Naive thymus-derived CD8-positive, alpha-beta T cell (primary cell): ENCODE measurements at regions not wholly inside any gene's neighbourhood (a gene's known extent, or its start where the extent isn't known, plus 50 kb on each side); places are given as distances from the start of the nearest gene placed in this dataset.
"Not testable (repeated sequence)": the region's sequence is repeated elsewhere in the genome, so short reads cannot be mapped to it uniquely, and the experiment has no call there.

Experiments used
- ATAC-seq, 2 donors: fragments of 150-1000 bp; cut with Tn5 transposase in 1 of 2; sonication (Bioruptor Pico), chemical (Tn5 transposase) in 1 of 2; 1 replicate in 1 of 2; 2 replicates in 1 of 2; pipeline ENCODE4 v1.10.0; 2021; ENCODE audit warnings: mild to moderate bottlenecking in 2 of 2, moderate library complexity in 2 of 2
- POLR2A ChIA-PET: fragments of 350-600 bp; sonication (Branson Sonifier 250); formaldehyde crosslinking; loops from one replicate; lab custom pipeline; 2021; ENCODE audit warnings: antibody characterized with exemption; lab: Charles Lee
- DNase-seq, 10 donors: peaks; one replicate each; pipeline versions ENCODE4 v3.0.0 to v3.0.0-alpha.2; 2020 to 2022
- H3K27ac Mint-ChIP-seq, 10 donors: one replicate each; pipeline ENCODE4 v1.8.0; 2020 to 2022; ENCODE audit warnings: mild to moderate bottlenecking in 10 of 10, mixed read lengths in 10 of 10, moderate library complexity in 4 of 10, inconsistent platforms in 1 of 10
- H3K27me3 Mint-ChIP-seq, 5 donors: one replicate each; pipeline ENCODE4 v1.8.0; 2021 to 2022; ENCODE audit warnings: mixed read lengths in 5 of 5
- H3K36me3 Mint-ChIP-seq, 3 donors: one replicate each; pipeline ENCODE4 v1.8.0; 2020 to 2022; ENCODE audit warnings: mixed read lengths in 3 of 3, mild to moderate bottlenecking in 2 of 3, inconsistent platforms in 1 of 3
- H3K4me1 Mint-ChIP-seq, 4 donors: one replicate each; pipeline ENCODE4 v1.8.0; 2021 to 2022; ENCODE audit warnings: mixed read lengths in 4 of 4
- H3K4me3 Mint-ChIP-seq, 10 donors: one replicate each; pipeline ENCODE4 v1.8.0; 2020 to 2022; ENCODE audit warnings: mild to moderate bottlenecking in 10 of 10, mixed read lengths in 10 of 10, moderate library complexity in 6 of 10, inconsistent platforms in 1 of 10
- H3K9me3 Mint-ChIP-seq, 9 donors: one replicate each; pipeline ENCODE4 v1.8.0; 2020 to 2022; ENCODE audit warnings: mixed read lengths in 9 of 9, mild to moderate bottlenecking in 3 of 9, inconsistent platforms in 1 of 9, moderate library complexity in 1 of 9

DNA sequence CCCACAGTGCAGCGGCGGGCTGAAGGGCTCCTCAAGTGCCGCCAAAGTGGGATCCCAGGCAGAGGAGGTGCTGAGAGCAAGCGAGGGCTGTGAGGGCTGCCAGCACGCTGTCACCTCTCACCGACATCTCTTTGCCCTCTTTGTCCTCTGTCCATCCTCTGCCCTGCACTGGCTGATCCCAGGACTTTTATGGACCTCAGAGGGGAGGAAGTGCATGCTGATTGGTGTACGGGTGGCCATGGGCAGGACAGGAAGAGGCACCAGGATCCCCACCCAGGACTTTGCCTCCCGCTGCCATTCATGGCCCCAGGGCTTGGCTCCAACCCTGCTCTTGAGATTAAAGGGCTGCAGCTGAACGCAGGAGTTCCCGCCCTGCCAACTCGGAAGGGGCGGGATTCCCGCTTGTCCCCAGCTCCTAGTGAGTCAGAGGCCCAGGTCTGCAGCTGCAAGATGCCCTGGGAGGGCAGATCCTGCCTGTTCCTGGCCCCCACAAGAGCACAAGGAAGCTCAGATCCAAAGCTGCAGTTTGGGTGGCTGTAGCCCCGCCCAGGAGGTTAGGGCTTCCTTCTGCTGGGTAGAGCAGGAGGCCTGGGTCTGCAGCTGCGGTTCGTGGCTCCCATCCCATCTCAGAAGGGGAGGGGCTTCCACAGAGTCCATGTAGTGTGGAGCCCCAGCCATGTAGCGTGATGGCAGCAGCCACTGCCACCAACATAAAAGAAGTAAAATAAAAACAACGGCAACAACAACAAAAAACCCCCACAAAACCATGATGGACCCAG is 1716.7 kb downstream of the SLITRK1 start:
- no peaks in the 10 kb centered on the region for H3K4me1 Mint-ChIP-seq
- DNase-seq (peak in 2 of 10 donors; percentile 1 to 54), ATAC-seq (no peak)
- no peak overlapping the region for H3K4me3 Mint-ChIP-seq
- no peaks in the 10 kb centered on the region for H3K27me3 Mint-ChIP-seq
- H3K36me3 Mint-ChIP-seq: peaks cover 0 to 11% (median 0%) of the 10 kb centered on the region in 3 donors
- H3K9me3 Mint-ChIP-seq: peaks cover 7 to 48% (median 18%) of the 10 kb centered on the region in 9 donors
- POLR2A ChIA-PET: no interaction called here
- no peak overlapping the region for H3K27ac Mint-ChIP-seq

DNA sequence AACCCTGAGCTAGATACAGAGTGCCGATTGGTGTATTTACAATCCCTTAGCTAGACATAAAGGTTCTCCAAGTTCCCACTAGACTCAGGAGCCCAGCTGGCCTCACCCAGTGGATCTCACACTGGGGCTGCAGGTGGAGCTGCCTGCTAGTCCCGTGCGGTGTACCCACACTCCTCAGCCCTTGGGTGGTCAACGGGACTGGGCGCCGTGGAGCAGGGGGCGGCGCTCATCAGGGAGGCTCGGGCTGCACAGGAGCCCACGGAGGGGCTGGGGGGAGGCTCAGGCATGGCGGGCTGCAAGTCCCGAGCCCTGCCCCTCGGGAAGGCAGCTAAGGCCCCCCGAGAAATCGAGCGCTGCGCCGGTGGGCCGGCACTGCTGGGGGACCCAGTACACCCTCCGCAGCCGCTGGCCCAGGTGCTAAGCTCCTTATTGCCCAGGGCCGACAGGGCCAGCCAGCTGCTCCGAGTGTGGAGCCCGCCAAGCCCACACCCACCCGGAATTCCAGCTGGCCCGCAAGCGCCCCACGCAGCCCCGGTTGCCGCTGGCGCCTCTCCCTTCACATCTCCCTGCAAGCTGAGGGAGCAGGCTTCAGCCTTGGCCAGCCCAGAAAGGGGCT is 1717.4 kb downstream of the SLITRK1 start:
- peak in 2 of 10 donors; percentile 2 to 59 for DNase-seq

DNA sequence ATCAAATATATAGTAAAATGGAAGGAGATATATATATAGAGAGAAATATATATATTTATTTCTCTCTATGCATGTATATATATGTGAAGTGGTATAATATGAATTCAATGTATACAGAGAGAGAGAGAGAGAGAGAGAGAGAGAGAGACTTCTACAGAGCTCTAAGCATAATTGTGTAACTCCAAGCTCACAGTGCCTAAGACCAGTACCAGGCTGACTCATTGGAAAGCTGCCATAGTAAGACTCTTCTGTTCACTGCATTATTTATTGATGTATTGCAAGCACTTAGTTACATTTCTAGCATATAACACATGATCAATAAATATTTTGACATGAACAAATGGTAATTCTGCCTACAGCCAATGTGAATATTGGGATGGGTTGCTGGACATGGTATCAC is 1734.7 kb downstream of the SLITRK1 start:
- H3K36me3 Mint-ChIP-seq: no peaks in the 10 kb centered on the region
- POLR2A ChIA-PET: no interaction called here
- H3K27ac Mint-ChIP-seq: no peak overlapping the region
- H3K4me3 Mint-ChIP-seq: no peak overlapping the region
- DNase-seq: no peak
- H3K4me1 Mint-ChIP-seq: no peaks in the 10 kb centered on the region
- H3K27me3 Mint-ChIP-seq: no peaks in the 10 kb centered on the region
- H3K9me3 Mint-ChIP-seq: peaks cover 0 to 17% (median 5%) of the 10 kb centered on the region in 9 donors
- ATAC-seq: no peak

More for the DNA sequence above, 1717.4 kb downstream of the SLITRK1 start:
- H3K4me3 Mint-ChIP-seq, H3K27me3 Mint-ChIP-seq, H3K4me1 Mint-ChIP-seq, ATAC-seq, H3K27ac Mint-ChIP-seq, POLR2A ChIA-PET: not testable (repeated sequence)
- Mint-ChIP-seq H3K36me3 (peaks cover 0 to 11% (median 0%) of the 10 kb centered on the region in 3 donors), H3K9me3 (peaks cover 7 to 42% (median 14%) of the 10 kb centered on the region in 9 donors)

DNA sequence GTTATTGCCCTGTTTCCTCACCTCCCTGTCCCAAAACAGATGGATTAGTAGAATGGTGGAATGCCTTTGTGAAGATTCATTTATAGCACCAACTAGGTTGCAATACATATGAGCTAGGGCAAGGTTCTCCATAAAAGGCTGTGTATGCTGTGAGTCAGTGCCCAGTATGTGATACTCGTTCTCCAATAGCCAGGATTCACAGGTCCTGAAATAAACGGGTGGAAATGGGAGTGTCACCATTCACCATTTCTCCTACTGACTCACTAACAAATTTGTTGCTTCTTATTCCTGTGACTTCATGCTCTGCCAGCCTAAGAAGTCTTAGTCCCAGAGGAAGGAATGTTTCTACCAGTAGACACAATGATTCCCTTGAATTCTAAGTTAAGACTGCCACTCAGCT is 1745.4 kb downstream of the SLITRK1 start:
- no peaks in the 10 kb centered on the region for H3K36me3 Mint-ChIP-seq
- POLR2A ChIA-PET: no interaction called here
- ATAC-seq: no peak
- DNase-seq: no peak
- H3K4me1 Mint-ChIP-seq: no peaks in the 10 kb centered on the region
- H3K9me3 Mint-ChIP-seq: peaks cover 0 to 29% (median 7%) of the 10 kb centered on the region in 9 donors
- H3K4me3 Mint-ChIP-seq: no peak overlapping the region
- H3K27ac Mint-ChIP-seq: no peak overlapping the region
- H3K27me3 Mint-ChIP-seq: no peaks in the 10 kb centered on the region

DNA sequence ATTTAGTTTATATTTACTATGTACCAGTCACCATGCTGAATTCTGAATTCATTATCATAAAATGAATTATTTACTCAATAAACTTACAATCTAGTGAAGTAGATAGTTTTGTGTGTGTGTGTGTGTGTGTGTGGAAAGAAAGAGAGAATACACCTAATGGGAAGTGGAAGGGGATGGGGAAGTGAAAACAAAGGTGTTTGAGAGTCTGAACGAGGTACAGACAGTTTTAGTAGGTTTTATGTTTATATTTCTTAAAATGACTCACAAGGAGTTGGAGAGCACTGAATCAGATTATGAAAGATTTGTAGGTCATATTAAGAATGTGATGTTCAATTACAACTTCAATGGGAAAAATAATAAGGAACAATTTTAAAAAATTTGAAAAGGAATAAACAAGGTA is 1753.0 kb downstream of the SLITRK1 start:
- POLR2A ChIA-PET: no interaction called here
- Mint-ChIP-seq H3K9me3 (peaks cover 0 to 15% (median 6%) of the 10 kb centered on the region in 9 donors), H3K27me3 (no peaks in the 10 kb centered on the region), H3K4me3 (no peak overlapping the region), H3K36me3 (no peaks in the 10 kb centered on the region), H3K27ac (no peak overlapping the region), H3K4me1 (no peaks in the 10 kb centered on the region)
- DNase-seq: no peak
- no peak for ATAC-seq

DNA sequence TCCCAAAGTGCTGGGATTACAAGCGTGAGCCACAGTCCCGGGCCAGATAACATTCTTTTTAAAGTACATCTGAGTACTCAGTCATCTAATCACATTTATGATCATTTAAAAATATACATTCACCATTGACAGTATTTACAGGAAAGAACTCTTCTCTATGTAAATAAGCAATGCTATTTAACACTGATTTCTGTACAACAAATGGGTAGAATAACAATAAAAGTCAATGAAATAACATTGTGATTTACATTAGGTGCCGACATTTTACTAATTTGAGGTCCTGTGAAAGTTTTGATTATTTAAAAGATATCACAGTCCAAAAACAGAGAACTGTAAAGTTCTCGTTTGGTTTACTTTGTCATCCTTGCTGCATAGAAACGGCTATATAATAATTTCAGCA is 1763.7 kb downstream of the SLITRK1 start:
- POLR2A ChIA-PET: no interaction called here
- H3K4me3 Mint-ChIP-seq: no peak overlapping the region
- no peaks in the 10 kb centered on the region for H3K4me1 Mint-ChIP-seq
- no peaks in the 10 kb centered on the region for H3K36me3 Mint-ChIP-seq
- peaks cover 0 to 21% (median 9%) of the 10 kb centered on the region in 9 donors for H3K9me3 Mint-ChIP-seq
- ATAC-seq: no peak
- no peak for DNase-seq
- H3K27me3 Mint-ChIP-seq: no peaks in the 10 kb centered on the region
- H3K27ac Mint-ChIP-seq: no peak overlapping the region

DNA sequence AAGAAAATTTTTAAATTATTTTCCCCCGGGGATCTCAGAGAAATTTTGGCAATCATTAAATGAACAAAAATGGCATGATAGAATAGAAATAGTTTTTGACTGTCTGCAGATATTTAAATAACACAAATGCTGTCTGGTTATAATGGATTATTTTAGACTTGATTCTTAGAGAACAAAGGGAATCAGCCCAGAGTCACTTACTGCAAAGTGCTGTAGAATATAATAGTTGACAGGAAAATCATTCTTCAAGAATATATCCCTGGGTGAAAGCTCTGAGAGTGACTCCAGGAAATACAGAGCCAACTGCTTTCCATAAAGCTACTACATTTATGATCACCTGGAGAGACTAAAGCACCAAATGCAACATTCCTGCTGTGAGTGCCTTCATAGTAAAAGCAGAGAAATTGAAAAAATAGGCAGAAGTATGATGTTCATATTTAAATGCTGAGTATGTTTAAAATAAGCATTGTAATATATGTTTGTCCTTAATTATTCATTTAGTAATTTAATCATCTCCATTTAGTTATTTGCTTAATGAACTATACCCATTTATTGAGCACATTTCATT is 1765.8 kb downstream of the SLITRK1 start:
- H3K27ac Mint-ChIP-seq: no peak overlapping the region
- H3K4me3 Mint-ChIP-seq: no peak overlapping the region
- POLR2A ChIA-PET: no interaction called here
- peaks cover 0 to 28% (median 3%) of the 10 kb centered on the region in 9 donors for H3K9me3 Mint-ChIP-seq
- H3K27me3 Mint-ChIP-seq: no peaks in the 10 kb centered on the region
- no peaks in the 10 kb centered on the region for H3K4me1 Mint-ChIP-seq
- DNase-seq: no peak
- ATAC-seq: no peak
- no peaks in the 10 kb centered on the region for H3K36me3 Mint-ChIP-seq

DNA sequence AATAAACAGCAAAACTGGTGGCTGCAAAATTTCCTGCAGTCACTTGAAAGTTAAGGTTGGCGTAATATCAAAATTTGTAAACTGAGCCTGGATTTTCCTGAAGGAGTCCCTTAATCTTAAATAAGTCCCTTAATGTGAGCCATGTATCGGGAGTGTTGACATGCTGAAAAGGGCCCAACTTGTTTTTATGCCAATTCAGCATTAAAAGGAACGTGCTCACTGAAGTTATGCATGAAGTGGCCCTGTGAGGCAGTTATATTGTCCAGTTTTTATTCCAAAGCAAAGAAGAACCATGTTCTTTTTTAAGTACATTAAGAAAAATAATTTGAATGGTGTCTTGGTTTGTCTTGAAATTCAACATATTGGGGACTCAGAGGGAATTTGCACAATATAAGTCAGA is 1766.9 kb downstream of the SLITRK1 start:
- H3K4me3 Mint-ChIP-seq: no peak overlapping the region
- H3K27me3 Mint-ChIP-seq: no peaks in the 10 kb centered on the region
- peaks cover 2 to 34% (median 10%) of the 10 kb centered on the region in 9 donors for H3K9me3 Mint-ChIP-seq
- no peak for ATAC-seq
- DNase-seq: no peak
- H3K36me3 Mint-ChIP-seq: no peaks in the 10 kb centered on the region
- no peaks in the 10 kb centered on the region for H3K4me1 Mint-ChIP-seq
- POLR2A ChIA-PET: no interaction called here
- no peak overlapping the region for H3K27ac Mint-ChIP-seq

DNA sequence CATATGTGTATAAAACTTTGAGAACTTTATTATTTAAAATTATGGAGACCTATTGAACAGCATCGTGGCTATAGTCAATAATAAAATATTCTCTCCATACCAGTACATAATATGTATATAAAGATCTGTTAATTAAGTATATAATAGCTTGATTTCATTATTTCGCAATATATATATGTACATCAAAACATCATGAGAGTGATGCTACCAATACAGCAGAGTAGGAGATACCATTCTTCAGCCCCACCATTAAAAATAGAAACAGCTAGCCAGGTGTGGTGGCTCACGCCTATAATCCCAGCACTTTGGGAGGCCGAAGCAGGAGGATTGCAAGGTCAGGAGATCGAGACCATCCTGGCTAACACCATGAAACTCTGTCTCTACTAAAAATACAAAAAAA is 1755.3 kb upstream of the SPRY2 start:
- DNase-seq (no peak), ATAC-seq (no peak)
- no peak overlapping the region for H3K4me3 Mint-ChIP-seq
- H3K36me3 Mint-ChIP-seq: no peaks in the 10 kb centered on the region
- POLR2A ChIA-PET: no interaction called here
- H3K27ac Mint-ChIP-seq: no peak overlapping the region
- H3K9me3 Mint-ChIP-seq: peaks cover 3 to 26% (median 8%) of the 10 kb centered on the region in 9 donors
- H3K27me3 Mint-ChIP-seq: no peaks in the 10 kb centered on the region
- no peaks in the 10 kb centered on the region for H3K4me1 Mint-ChIP-seq

DNA sequence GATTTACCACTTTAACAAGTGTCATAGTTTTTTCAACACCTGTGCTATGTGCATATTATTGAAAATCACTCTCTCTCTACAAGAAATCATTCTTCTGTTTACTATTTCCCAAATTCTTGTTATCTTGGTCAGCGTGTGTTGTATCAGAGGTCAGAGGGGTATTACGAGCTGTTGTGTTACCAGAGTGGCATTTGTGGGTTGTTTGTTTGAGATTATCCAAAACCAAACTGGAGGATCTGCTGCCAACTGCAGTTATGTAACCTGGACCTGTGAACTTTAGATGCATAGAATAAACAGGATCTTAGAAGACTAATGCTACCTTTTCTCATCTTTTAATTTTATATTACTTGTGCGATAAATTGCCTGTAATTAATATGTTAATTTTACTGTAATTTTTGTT is 1751.4 kb upstream of the SPRY2 start:
- H3K36me3 Mint-ChIP-seq: no peaks in the 10 kb centered on the region
- no peaks in the 10 kb centered on the region for H3K4me1 Mint-ChIP-seq
- no peak overlapping the region for H3K4me3 Mint-ChIP-seq
- ATAC-seq (no peak), DNase-seq (no peak)
- H3K27me3 Mint-ChIP-seq: no peaks in the 10 kb centered on the region
- POLR2A ChIA-PET: no interaction called here
- peaks cover 2 to 21% (median 7%) of the 10 kb centered on the region in 9 donors for H3K9me3 Mint-ChIP-seq
- H3K27ac Mint-ChIP-seq: no peak overlapping the region

DNA sequence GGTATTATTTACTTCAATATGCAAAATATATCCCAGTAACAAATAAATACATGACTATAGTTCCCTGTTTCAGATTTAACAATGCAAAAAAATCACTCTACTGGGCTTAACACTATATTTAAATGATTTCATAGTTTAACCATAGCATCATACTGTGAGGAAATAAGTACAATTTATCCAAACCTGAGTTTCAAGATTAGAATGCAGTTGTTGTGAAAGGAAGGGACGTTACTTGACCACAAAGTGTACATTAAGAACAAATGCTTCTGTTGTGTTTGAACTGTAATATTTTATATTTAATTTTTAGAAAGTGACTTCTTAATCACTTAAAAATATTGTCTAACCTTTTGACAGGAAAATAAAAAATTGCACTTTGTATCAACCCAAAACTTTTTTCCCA is 1747.9 kb upstream of the SPRY2 start:
- Mint-ChIP-seq H3K27ac (no peak overlapping the region), H3K9me3 (peaks cover 0 to 27% (median 6%) of the 10 kb centered on the region in 9 donors), H3K27me3 (no peaks in the 10 kb centered on the region), H3K4me1 (no peaks in the 10 kb centered on the region), H3K36me3 (no peaks in the 10 kb centered on the region), H3K4me3 (no peak overlapping the region)
- no peak for ATAC-seq
- POLR2A ChIA-PET: no interaction called here
- DNase-seq: no peak

DNA sequence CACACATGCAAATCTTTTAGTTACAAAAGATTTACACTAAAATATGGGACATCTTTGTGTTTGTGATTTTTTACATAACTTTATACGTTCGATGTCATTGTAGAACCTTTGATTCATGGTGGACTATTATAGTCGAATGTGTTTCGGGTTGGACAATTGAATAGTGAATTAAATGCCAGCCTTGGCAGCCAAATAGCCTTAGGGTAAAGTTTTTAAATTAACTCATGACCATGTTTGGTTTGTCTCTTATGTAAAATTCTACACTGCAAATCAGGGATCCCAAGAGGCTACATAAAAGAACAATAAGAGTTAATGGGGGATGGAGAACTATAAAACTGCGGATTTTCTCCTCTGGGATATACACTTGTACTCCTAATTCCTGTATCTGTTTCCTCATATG is 1735.6 kb upstream of the SPRY2 start:
- Mint-ChIP-seq H3K4me1 (no peaks in the 10 kb centered on the region), H3K4me3 (no peak overlapping the region), H3K9me3 (peaks cover 2 to 30% (median 17%) of the 10 kb centered on the region in 9 donors), H3K36me3 (no peaks in the 10 kb centered on the region), H3K27ac (no peak overlapping the region), H3K27me3 (no peaks in the 10 kb centered on the region)
- DNase-seq: no peak
- POLR2A ChIA-PET: no interaction called here
- ATAC-seq: no peak

DNA sequence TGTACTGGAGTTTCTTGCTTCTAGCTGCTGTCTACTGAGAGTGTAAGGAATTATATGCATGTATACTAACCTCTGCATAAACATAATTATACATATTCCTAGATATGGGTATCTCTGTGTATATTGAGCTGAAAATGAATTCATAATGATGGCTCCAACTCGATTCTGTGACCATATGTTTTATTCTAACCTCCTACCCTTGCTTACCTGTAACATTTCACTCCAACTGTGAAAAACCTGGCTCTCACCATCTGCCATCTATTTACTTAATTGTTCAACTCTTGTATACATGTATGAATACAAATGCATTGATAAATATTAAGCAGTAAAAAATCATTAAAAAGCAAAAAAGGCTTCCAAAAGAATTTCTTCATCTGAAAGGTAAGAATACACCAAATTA is 1729.5 kb upstream of the SPRY2 start:
- H3K27me3 Mint-ChIP-seq: no peaks in the 10 kb centered on the region
- ATAC-seq (no peak), DNase-seq (no peak)
- H3K4me1 Mint-ChIP-seq: no peaks in the 10 kb centered on the region
- H3K36me3 Mint-ChIP-seq: no peaks in the 10 kb centered on the region
- no peak overlapping the region for H3K4me3 Mint-ChIP-seq
- POLR2A ChIA-PET: no interaction called here
- no peak overlapping the region for H3K27ac Mint-ChIP-seq
- peaks cover 6 to 40% (median 19%) of the 10 kb centered on the region in 9 donors for H3K9me3 Mint-ChIP-seq
